ENCODE measurements at regions not wholly inside any gene's neighbourhood (a gene's known extent, or its start where the extent isn't known, plus 50 kb on each side); places are given as distances from the start of the nearest gene placed in this dataset.

DNA sequence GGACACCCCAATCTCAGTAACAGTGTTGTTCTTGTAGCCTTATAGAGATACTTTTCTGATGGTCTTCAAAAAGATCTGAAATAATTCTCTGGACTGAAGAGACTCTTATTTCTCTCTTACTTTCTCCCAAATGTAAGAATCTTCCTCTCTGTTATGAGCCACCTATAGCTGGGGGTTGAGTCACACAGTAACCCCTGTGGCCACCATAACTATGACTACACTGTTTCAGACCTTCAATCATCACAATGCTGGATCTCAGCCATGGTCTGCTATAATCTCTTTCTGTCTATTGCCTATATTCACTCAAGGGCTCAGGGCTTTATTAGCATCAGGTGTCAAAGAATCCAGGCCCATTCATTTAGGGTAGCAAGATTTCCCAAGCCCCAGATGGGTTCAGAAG, 436.9 kb downstream of the KDM5D start:
- FAIRE-seq (no peak), DNase-seq (ENCODE audit: low read depth) (peak; percentile 28)
- Histone ChIP-seq H3K4me3 (ENCODE audit: low read depth, low read length) (no peak overlapping the region), H3K27me3 (ENCODE audit: control insufficient read depth, insufficient read depth, low read length) (no peaks in the 10 kb centered on the region), H3K36me3 (ENCODE audit: control insufficient read depth, insufficient read depth, low read length) (no peaks in the 10 kb centered on the region)
- TF ChIP-seq, protein P1, sequence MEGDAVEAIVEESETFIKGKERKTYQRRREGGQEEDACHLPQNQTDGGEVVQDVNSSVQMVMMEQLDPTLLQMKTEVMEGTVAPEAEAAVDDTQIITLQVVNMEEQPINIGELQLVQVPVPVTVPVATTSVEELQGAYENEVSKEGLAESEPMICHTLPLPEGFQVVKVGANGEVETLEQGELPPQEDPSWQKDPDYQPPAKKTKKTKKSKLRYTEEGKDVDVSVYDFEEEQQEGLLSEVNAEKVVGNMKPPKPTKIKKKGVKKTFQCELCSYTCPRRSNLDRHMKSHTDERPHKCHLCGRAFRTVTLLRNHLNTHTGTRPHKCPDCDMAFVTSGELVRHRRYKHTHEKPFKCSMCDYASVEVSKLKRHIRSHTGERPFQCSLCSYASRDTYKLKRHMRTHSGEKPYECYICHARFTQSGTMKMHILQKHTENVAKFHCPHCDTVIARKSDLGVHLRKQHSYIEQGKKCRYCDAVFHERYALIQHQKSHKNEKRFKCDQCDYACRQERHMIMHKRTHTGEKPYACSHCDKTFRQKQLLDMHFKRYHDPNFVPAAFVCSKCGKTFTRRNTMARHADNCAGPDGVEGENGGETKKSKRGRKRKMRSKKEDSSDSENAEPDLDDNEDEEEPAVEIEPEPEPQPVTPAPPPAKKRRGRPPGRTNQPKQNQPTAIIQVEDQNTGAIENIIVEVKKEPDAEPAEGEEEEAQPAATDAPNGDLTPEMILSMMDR (IDR thresholded peaks at IDR 0.05; ENCODE audit: insufficient read depth, low read length, severe bottlenecking): no peak

DNA sequence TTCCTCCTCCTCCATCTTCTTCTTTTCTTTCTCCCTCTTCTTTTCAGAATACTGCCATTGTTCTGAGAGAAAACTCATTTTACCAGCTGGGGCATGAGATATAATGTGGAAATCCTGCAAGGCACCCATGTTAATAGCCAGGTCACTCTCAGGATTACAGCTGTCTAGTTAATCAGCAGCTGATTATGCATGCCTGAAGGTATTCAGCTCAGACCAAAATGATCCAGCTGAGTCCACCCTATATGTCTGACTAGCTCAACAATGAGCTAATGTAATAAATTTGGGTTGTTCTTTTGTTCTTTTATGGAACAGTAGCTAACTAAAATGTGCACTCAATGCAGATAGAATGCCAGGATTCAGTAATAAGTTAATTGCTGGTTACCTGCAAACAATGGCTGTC, 441.4 kb downstream of the KDM5D start:
- no peak overlapping the region for H3K4me3 ChIP-seq (ENCODE audit: low read depth, low read length)
- no peak for FAIRE-seq
- TF ChIP-seq, protein P1 (IDR thresholded peaks at IDR 0.05; ENCODE audit: insufficient read depth, low read length, severe bottlenecking): no peak

DNA sequence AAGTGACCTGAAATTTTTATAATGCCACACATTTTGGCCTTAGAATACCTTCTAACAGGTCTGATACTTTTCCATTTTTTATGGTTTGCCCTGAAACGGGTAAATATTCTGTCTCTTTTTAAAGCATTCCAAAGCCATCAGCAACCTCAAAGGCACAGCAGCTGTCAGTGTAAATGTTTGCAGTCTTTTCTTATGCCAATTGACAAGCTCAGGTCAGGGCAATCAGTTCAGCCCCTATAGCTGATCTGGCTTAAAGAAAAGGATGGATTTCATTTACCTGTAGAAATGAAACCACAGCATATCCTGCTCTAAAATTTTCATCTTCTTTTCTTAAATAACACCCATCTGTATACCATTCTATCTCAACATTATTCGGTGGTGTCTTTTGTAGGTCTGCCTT, 453.6 kb downstream of the KDM5D start:
- DNase-seq (ENCODE audit: low read depth): no peak
- Histone ChIP-seq H3K4me3 (ENCODE audit: low read depth, low read length) (no peak overlapping the region), H3K27me3 (ENCODE audit: control insufficient read depth, insufficient read depth, low read length) (no peaks in the 10 kb centered on the region), H3K36me3 (ENCODE audit: control insufficient read depth, insufficient read depth, low read length) (no peaks in the 10 kb centered on the region)
- TF ChIP-seq, protein P1 (IDR thresholded peaks at IDR 0.05; ENCODE audit: insufficient read depth, low read length, severe bottlenecking): no peak
- FAIRE-seq: no peak

More for the DNA sequence above, 441.4 kb downstream of the KDM5D start:
- H3K27me3 ChIP-seq (ENCODE audit: control insufficient read depth, insufficient read depth, low read length): no peaks in the 10 kb centered on the region
- peak; percentile 7 for DNase-seq (ENCODE audit: low read depth)
- no peaks in the 10 kb centered on the region for H3K36me3 ChIP-seq (ENCODE audit: control insufficient read depth, insufficient read depth, low read length)

DNA sequence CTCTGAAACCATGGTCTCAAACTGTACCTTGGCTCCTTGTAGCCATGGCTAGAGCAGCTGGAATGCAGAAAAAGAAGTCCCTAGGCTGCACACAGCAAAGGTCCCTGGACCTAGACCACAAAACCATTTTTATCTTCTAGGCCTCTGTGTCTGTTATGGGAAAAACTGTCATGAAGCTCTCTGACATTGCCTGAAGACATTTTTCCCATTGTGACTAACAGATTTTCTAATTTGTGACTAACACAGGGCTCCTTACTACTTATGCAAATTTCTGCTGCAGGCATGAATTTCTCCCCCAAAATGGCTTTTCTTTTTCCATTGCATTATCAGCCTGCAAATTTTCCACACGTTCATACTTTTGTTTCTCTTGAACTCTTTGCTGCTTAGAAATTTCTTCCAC, 470.4 kb downstream of the KDM5D start:
- TF ChIP-seq, protein P1 (IDR thresholded peaks at IDR 0.05; ENCODE audit: insufficient read depth, low read length, severe bottlenecking): no peak
- FAIRE-seq (no peak), DNase-seq (ENCODE audit: low read depth) (peak; percentile 38)
- H3K27me3 ChIP-seq (ENCODE audit: control insufficient read depth, insufficient read depth, low read length): no peaks in the 10 kb centered on the region
- no peak overlapping the region for H3K4me3 ChIP-seq (ENCODE audit: low read depth, low read length)
- no peaks in the 10 kb centered on the region for H3K36me3 ChIP-seq (ENCODE audit: control insufficient read depth, insufficient read depth, low read length)

DNA sequence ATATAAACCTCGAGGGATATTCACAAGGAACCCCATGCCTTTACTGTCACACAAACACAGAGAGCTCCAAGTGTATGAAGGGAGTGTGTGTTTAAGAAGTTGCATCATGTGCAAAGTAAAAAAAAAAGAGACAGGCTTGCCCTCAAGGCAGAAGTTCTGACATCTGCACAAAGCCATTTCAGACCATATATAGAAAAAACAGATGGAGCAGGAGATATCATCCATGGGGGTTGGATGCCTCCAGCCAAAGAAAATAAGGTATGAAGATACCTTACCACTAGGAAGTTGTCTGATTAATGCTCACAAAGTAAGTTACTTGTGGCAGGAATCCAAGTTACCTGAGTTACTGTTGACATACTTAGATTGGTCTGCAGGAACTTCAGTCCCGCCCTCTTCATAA, 476.2 kb downstream of the KDM5D start:
- TF ChIP-seq, protein P1 (IDR thresholded peaks at IDR 0.05; ENCODE audit: insufficient read depth, low read length, severe bottlenecking): no peak
- peak; percentile 91 for DNase-seq (ENCODE audit: low read depth)
- no peak for FAIRE-seq
- Histone ChIP-seq H3K36me3 (ENCODE audit: control insufficient read depth, insufficient read depth, low read length) (no peaks in the 10 kb centered on the region), H3K4me3 (ENCODE audit: low read depth, low read length) (no peak overlapping the region), H3K27me3 (ENCODE audit: control insufficient read depth, insufficient read depth, low read length) (no peaks in the 10 kb centered on the region)

DNA sequence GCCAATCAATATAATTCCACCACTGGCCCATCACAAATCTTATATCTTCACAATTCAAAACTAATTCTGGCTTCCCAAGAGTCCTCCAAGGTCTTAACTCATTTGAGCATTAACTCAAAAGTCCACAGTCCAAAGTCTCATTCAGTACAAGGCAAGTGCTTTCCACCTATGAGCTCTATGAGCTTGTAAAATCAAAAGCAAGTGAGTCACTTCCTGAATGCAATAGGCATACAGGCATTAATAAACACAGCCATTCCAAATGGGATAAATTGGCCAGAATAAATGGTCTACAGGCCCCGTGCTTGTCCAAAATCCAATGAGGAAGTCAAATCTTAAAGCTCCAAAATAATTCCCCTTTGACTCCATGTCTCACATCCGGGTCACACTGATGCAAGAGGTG, 479.1 kb downstream of the KDM5D start:
- no peaks in the 10 kb centered on the region for H3K36me3 ChIP-seq (ENCODE audit: control insufficient read depth, insufficient read depth, low read length)
- no peak overlapping the region for H3K4me3 ChIP-seq (ENCODE audit: low read depth, low read length)
- no peaks in the 10 kb centered on the region for H3K27me3 ChIP-seq (ENCODE audit: control insufficient read depth, insufficient read depth, low read length)
- DNase-seq (ENCODE audit: low read depth) (peak; percentile 51), FAIRE-seq (no peak)
- TF ChIP-seq, protein P1 (IDR thresholded peaks at IDR 0.05; ENCODE audit: insufficient read depth, low read length, severe bottlenecking): no peak
